Peyer's patch (tissue), 4 donors: ENCODE measurements at regions not wholly inside any gene's neighbourhood (a gene's known extent, or its start where the extent isn't known, plus 50 kb on each side); places are given as distances from the start of the nearest gene placed in this dataset.
"Not testable (repeated sequence)": the region's sequence is repeated elsewhere in the genome, so short reads cannot be mapped to it uniquely, and the experiment has no call there.

Experiments used
- CTCF ChIP-seq, 6 experiments: fragments of 450-650 bp in 4 of 6; fragments of 200-600 bp in 2 of 6; sonication (generic) in 1 of 6; IDR thresholded peaks; one replicate each; pipeline ENCODE4 v1.5.1; 2017 to 2019; ENCODE audit warnings: antibody characterized with exemption in 6 of 6, mild to moderate bottlenecking in 3 of 6, moderate library complexity in 1 of 6
- POLR2A ChIP-seq, 2 donors: fragments of 450-650 bp; IDR thresholded peaks; one replicate each; pipeline ENCODE4 v1.5.1; 2017; ENCODE audit warnings: antibody characterized with exemption in 2 of 2, mild to moderate bottlenecking in 2 of 2, moderate library complexity in 2 of 2

GRCh38 chr22:10776358-10776729 lies 4751.6 kb upstream of the OR11H1 start:
- not testable (repeated sequence) for TF ChIP-seq CTCF, POLR2A (IDR thresholded peaks at IDR 0.05)
